ENCODE measurements at regions not wholly inside any gene's neighbourhood (a gene's known extent, or its start where the extent isn't known, plus 50 kb on each side); places are given as distances from the start of the nearest gene placed in this dataset.

- DNase-seq, result no peak
Measured at GRCh38 chr4:159041054-159042034, 61.5 kb upstream of the RAPGEF2 start.

- peak in 1 of 2 donors; percentile 75 for DNase-seq
Measured at GRCh38 chr4:159042097-159042605, 60.7 kb upstream of the RAPGEF2 start.

GRCh38 chr4:159042868-159043267 lies 60.0 kb upstream of the RAPGEF2 start:
- no peak for DNase-seq

- DNase-seq, result no peak
Measured at GRCh38 chr4:159043861-159044260, 59.0 kb upstream of the RAPGEF2 start.

GRCh38 chr4:159045321-159045720 lies 57.6 kb upstream of the RAPGEF2 start:
- no peak for DNase-seq

- no peak for DNase-seq
Measured at GRCh38 chr4:159046683-159047082, 56.2 kb upstream of the RAPGEF2 start.

- peak in 1 of 2 donors; percentile 66 for DNase-seq
Measured at GRCh38 chr4:159047478-159048165, 55.3 kb upstream of the RAPGEF2 start.

- no peak for DNase-seq
Measured at GRCh38 chr4:159048166-159048886, 54.6 kb upstream of the RAPGEF2 start.

- DNase-seq, result no peak
Measured at GRCh38 chr4:159049780-159050375, 53.0 kb upstream of the RAPGEF2 start.

GRCh38 chr4:159051245-159052071 lies 51.4 kb upstream of the RAPGEF2 start:
- DNase-seq, result no peak

- DNase-seq, result no peak
Measured at GRCh38 chr4:159052315-159052714, 50.6 kb upstream of the RAPGEF2 start.
